GM21423 (cell line): ENCODE measurements at regions not wholly inside any gene's neighbourhood (a gene's known extent, or its start where the extent isn't known, plus 50 kb on each side); places are given as distances from the start of the nearest gene placed in this dataset.

ENCODE experiments used
- ATAC-seq: cut with Tn5 transposase; IDR thresholded peaks from one replicate; pipeline ENCODE4 v1.9.1; 2021; ENCODE audit warnings: mild to moderate bottlenecking, moderate library complexity; ENCODE audit not compliant: unreplicated experiment

- ATAC-seq = no peak
Measured at GRCh38 chrX:110863883-110864282, 68.3 kb upstream of the CHRDL1 start.

DNA sequence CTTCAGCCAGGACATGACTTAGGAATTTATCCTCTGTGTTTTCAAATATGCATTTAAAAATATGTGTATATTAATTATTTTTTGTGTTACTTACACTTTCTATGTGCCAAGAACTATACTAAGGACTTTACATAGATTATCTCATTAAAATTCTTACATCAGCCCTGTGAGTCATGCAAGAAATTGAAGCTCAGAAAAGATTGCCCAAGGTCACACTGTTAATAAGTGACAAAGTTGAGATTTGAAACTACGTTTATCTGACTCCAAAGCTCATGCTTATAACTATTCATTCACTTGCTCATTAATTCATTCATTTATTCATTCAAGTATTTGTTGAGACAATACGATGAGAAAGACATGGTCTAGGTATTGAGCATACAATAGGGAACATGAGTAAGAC lies 62.9 kb upstream of the CHRDL1 start:
- ATAC-seq = no peak

- ATAC-seq = no peak
Measured at GRCh38 chrX:110853610-110854009, 58.0 kb upstream of the CHRDL1 start.

DNA sequence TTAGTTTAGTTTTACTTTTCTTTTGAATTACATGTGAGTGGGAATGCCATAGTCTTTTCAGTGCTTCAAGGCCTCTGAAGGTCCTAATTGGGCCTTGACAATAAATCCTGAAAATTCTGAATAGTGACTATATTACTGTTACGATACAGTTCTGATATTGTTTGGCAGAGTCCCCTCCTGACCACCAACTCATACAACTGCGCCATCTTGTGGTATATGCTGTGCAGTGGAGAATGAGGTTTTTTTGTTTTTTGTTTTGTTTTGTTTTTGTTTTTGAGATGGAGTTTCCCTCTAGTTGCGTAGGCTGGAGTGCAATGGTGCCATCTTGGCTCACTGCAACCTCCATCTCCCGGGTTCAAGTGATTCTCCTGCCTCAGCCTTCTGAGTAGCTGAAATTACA lies 56.6 kb upstream of the CHRDL1 start:
- ATAC-seq = no peak

DNA sequence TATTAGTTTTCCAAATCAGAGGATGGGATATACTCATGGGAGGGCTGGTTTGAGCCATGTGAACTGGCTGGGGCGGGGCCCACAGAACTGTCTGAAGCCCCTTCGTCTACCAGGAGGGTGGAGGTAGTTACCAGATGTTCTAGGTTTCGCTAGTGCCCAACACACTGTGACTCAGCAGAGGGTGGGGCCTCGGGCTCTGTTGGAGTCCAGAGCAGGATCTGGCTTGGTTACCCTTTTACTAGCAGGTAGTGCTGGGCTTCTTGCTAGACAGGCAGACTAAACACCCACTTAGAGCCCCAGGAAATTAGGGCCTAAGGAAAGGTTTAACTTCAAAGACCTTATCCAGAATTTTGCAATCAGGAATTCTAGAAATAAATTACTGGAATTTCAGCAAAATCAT lies 56.2 kb upstream of the CHRDL1 start:
- ATAC-seq = no peak

- ATAC-seq = no peak
Measured at GRCh38 chrX:110847334-110847733, 51.7 kb upstream of the CHRDL1 start.

DNA sequence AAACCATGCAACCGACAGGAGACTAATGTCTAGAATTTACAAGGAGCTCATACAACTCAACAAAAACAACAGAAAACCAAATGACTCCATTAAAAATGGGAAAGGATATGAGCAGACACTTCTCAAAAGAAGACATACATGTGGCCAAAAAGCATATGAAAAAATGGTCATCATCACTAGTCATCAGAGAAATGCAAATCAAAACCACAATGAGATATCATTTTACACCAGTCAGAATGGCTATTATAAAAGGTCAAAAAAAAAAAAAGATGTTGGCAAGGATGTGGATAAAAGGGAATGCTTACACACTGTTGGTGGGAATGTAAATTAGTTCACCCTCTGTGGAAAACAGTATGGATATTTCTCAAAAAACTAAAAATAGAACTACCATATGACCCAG lies 50.5 kb upstream of the CHRDL1 start:
- ATAC-seq = no peak
